Prostate gland (tissue), 2 donors: ENCODE measurements at regions not wholly inside any gene's neighbourhood (a gene's known extent, or its start where the extent isn't known, plus 50 kb on each side); places are given as distances from the start of the nearest gene placed in this dataset.
"Not testable (repeated sequence)": the region's sequence is repeated elsewhere in the genome, so short reads cannot be mapped to it uniquely, and the experiment has no call there.

Experiments
- DNase-seq: peaks from one replicate; pipeline ENCODE4 v3.0.0-alpha.2; 2019; ENCODE audit warnings: low spot score
- H3K27ac ChIP-seq, 2 donors: fragments of 200-600 bp; sonication (generic); 2 replicates each; pipeline ENCODE4 v1.5.1; 2017 to 2019
- H3K27me3 ChIP-seq: fragments of 200-600 bp; sonication (generic); replicated peaks from 2 replicates; pipeline ENCODE4 v1.5.1; 2019; ENCODE audit not compliant: insufficient read depth
- H3K36me3 ChIP-seq, 2 donors: fragments of 200-600 bp; sonication (generic); 1 replicate in 1 of 2; 2 replicates in 1 of 2; pipeline versions ENCODE4 v1.5.1 to v1.8.1; 2017 to 2019
- H3K4me1 ChIP-seq: fragments of 200-600 bp; sonication (generic); replicated peaks from 2 replicates; pipeline ENCODE4 v1.5.1; 2019
- H3K4me3 ChIP-seq, 2 donors: fragments of 200-600 bp; sonication (generic); 2 replicates each; pipeline ENCODE4 v1.5.1; 2017 to 2019
- H3K9me3 ChIP-seq: fragments of 200-600 bp; sonication (generic); 2 replicates; pipeline ENCODE4 v1.5.1; 2017
- CTCF ChIP-seq, 4 experiments: fragments of 200-600 bp in 2 of 4; fragments of 450-650 bp in 2 of 4; sonication (generic) in 2 of 4; IDR thresholded peaks; 1 replicate in 3 of 4; 2 replicates in 1 of 4; pipeline ENCODE4 v1.5.1; 2016 to 2019; ENCODE audit warnings: antibody characterized with exemption in 4 of 4, mild to moderate bottlenecking in 2 of 4, moderate library complexity in 2 of 4
- POLR2A ChIP-seq: fragments of 450-650 bp; IDR thresholded peaks from one replicate; pipeline ENCODE4 v1.6.1; 2016; ENCODE audit warnings: antibody characterized with exemption, mild to moderate bottlenecking
- POLR2AphosphoS5 ChIP-seq: sonication (generic); formaldehyde crosslinking; IDR thresholded peaks from one replicate; pipeline ENCODE4 v1.6.1; 2017; ENCODE audit warnings: antibody characterized with exemption
- WGBS: methylation state at CpG from one replicate; pipeline ENCODE4 v1.1.5; 2018; 5-methylcytosine and 5-hydroxymethylcytosine counted together
- intact Hi-C: fragments of 100-400 bp; cut with DNase I; formaldehyde crosslinking; loops from one replicate; pipeline ENCODE4 v1.14.2; 2022

- H3K36me3 ChIP-seq, H3K27ac ChIP-seq, DNase-seq, H3K27me3 ChIP-seq, H3K4me1 ChIP-seq, intact Hi-C loops, H3K4me3 ChIP-seq, H3K9me3 ChIP-seq: not testable (repeated sequence)
- WGBS: 54% methylated on average over 4 of the region's 4 CpGs
These were observed 54.8 kb upstream of the ZNF717 start for GRCh38 chr3:75840160-75840559.

GRCh38 chr3:75850301-75851008 is 65.1 kb upstream of the ZNF717 start:
- DNase-seq, H3K9me3 ChIP-seq, H3K4me1 ChIP-seq, H3K27me3 ChIP-seq, H3K36me3 ChIP-seq, H3K4me3 ChIP-seq, intact Hi-C loops, H3K27ac ChIP-seq: not testable (repeated sequence)
- 62% methylated on average over 22 of the region's 22 CpGs for WGBS

GRCh38 chr3:75863130-75863529 is 77.8 kb upstream of the ZNF717 start:
- Histone ChIP-seq H3K9me3 (no peaks in the 10 kb centered on the region), H3K27me3 (no peaks in the 10 kb centered on the region), H3K36me3 (no peaks in the 10 kb centered on the region), H3K4me1 (no peaks in the 10 kb centered on the region), H3K27ac (no peak overlapping the region), H3K4me3 (no peak overlapping the region)
- 72% methylated on average over 1 of the region's 1 CpG for WGBS
- intact Hi-C loops: no loop called here
- DNase-seq: no peak
- TF ChIP-seq CTCF (IDR thresholded peaks at IDR 0.05): no peak
- TF ChIP-seq POLR2A: no peak
- no peak for TF ChIP-seq POLR2AphosphoS5

- Histone ChIP-seq H3K27me3 (no peaks in the 10 kb centered on the region), H3K4me3 (no peak overlapping the region), H3K9me3 (no peaks in the 10 kb centered on the region), H3K27ac (no peak overlapping the region), H3K4me1 (no peaks in the 10 kb centered on the region), H3K36me3 (no peaks in the 10 kb centered on the region)
- WGBS: 22% methylated on average over 2 of the region's 2 CpGs
- intact Hi-C loops: no loop called here
- DNase-seq: no peak
- TF ChIP-seq POLR2A: no peak
- TF ChIP-seq POLR2AphosphoS5: no peak
- no peak for TF ChIP-seq CTCF (IDR thresholded peaks at IDR 0.05)
These were observed 78.5 kb upstream of the ZNF717 start for GRCh38 chr3:75863878-75864277.

- DNase-seq, H3K27ac ChIP-seq, H3K4me3 ChIP-seq, H3K27me3 ChIP-seq, H3K9me3 ChIP-seq, H3K4me1 ChIP-seq, H3K36me3 ChIP-seq, intact Hi-C loops: not testable (repeated sequence)
- 91% methylated on average over 5 of the region's 5 CpGs for WGBS
These were observed 98.4 kb upstream of the ZNF717 start for GRCh38 chr3:75883719-75884118.

- intact Hi-C loops: no loop called here
- Histone ChIP-seq H3K9me3 (no peaks in the 10 kb centered on the region), H3K4me1 (no peaks in the 10 kb centered on the region), H3K4me3 (no peak overlapping the region), H3K27ac (no peak overlapping the region), H3K36me3 (no peaks in the 10 kb centered on the region), H3K27me3 (no peaks in the 10 kb centered on the region)
- TF ChIP-seq CTCF (IDR thresholded peaks at IDR 0.05) (no peak), POLR2A (no peak), POLR2AphosphoS5 (no peak)
- DNase-seq: no peak
- 50% methylated on average over 2 of the region's 2 CpGs for WGBS
These were observed 101.7 kb upstream of the ZNF717 start for GRCh38 chr3:75886971-75887526.
